ENCODE measurements at regions not wholly inside any gene's neighbourhood (a gene's known extent, or its start where the extent isn't known, plus 50 kb on each side); places are given as distances from the start of the nearest gene placed in this dataset.

DNA sequence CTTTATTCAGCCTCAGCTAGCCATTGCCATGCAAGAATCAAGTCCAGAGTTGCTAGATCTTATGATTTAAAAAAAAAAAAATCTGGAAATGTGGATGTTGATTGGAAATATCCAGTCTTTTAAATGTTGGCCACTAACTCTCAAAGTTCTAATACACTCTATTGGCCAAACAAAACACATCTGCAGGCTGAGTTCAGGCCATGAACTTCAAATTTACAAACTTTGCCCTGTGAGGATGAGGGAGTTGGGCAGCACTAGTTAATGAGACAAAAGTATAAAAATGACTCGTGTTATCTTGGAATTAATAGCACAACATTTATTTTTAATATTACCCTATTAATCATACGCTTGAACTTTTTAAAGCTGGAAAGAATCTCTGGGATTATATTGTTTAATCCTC, 432.3 kb downstream of the PLPP3 start:
- no peaks in the 10 kb centered on the region for H3K27me3 ChIP-seq (ENCODE audit: low read depth)
- DNase-seq (ENCODE audit: low spot score in 2 of 2) = no peak
- H3K9me3 ChIP-seq = no peaks in the 10 kb centered on the region
- no peaks in the 10 kb centered on the region for H3K4me1 ChIP-seq
- H3K36me3 ChIP-seq (replicated peaks) = no peaks in the 10 kb centered on the region
- in situ Hi-C loops (cut with MboI; ENCODE audit: low sequenced_read_pairs) = no loop called here
- H3K4me3 ChIP-seq = no peak overlapping the region

DNA sequence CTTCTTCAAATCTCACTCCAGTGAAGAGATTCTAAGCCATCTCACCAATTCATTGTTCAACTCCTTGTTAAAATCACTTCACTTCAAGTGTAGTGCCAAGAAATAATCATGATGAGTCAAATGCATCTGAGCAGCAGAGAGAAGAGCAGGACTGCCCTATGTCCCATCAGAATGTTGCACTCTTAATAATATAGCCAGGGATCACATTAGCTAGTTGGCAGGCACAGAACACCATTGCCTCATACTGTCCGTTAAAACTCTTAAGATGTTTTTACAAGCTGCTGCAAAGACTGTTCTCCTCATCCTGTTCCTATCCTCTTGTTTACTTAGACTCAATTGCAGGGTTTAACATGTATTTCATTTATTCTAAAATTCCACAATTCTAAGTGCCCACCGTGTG, 432.9 kb downstream of the PLPP3 start:
- H3K4me3 ChIP-seq = no peak overlapping the region
- no peaks in the 10 kb centered on the region for H3K36me3 ChIP-seq (replicated peaks)
- DNase-seq (ENCODE audit: low spot score in 2 of 2) = no peak
- in situ Hi-C loops (cut with MboI; ENCODE audit: low sequenced_read_pairs) = no loop called here
- H3K4me1 ChIP-seq = no peaks in the 10 kb centered on the region
- H3K27me3 ChIP-seq (ENCODE audit: low read depth) = no peaks in the 10 kb centered on the region
- H3K9me3 ChIP-seq = no peaks in the 10 kb centered on the region

DNA sequence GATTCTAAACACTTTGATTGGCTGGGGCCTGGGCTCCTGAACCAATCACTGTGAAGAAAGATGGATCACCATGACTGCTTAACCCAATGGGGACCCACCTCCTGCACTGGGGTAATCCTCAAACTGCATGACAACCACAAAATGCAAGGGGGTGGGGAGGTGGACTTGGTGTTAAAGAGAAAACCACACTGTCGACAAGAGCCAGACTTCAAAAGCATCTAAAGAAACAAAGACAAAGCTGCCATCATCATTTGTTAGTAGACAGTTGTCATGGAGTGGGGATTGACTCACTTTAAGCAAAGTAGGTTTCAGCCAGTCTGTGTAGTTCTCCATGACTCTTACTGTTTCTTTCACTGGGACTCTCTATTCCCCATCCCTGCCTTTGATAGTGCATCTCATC, 433.8 kb downstream of the PLPP3 start:
- Histone ChIP-seq H3K27me3 (ENCODE audit: low read depth) (no peaks in the 10 kb centered on the region), H3K4me1 (no peaks in the 10 kb centered on the region), H3K9me3 (no peaks in the 10 kb centered on the region), H3K4me3 (no peak overlapping the region), H3K36me3 (replicated peaks) (no peaks in the 10 kb centered on the region)
- in situ Hi-C loops (cut with MboI; ENCODE audit: low sequenced_read_pairs) = no loop called here
- no peak for DNase-seq (ENCODE audit: low spot score in 2 of 2)

DNA sequence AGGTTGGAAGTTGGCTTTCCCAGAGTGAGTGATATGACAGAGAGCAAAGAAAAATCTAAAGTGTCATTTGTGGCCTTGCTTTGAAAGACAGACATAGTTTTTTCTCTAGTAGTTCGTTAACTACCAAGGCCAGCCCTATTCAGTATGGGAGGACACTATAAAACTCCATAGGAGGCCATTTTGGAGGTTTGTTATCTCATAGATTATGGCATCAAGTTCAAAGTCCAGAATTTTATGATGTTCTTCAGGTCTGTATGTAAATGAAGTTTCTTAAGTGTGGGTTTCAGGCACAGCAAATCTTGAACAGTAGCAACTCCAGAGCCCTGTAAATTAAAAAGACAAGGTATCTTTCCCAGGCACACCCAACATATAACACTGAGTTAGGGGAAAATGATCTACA, 437.1 kb downstream of the PLPP3 start:
- no peak overlapping the region for H3K4me3 ChIP-seq
- H3K36me3 ChIP-seq (replicated peaks) = no peaks in the 10 kb centered on the region
- in situ Hi-C loops (cut with MboI; ENCODE audit: low sequenced_read_pairs) = no loop called here
- no peak for DNase-seq (ENCODE audit: low spot score in 2 of 2)
- no peaks in the 10 kb centered on the region for H3K27me3 ChIP-seq (ENCODE audit: low read depth)
- H3K4me1 ChIP-seq = no peaks in the 10 kb centered on the region
- no peaks in the 10 kb centered on the region for H3K9me3 ChIP-seq

DNA sequence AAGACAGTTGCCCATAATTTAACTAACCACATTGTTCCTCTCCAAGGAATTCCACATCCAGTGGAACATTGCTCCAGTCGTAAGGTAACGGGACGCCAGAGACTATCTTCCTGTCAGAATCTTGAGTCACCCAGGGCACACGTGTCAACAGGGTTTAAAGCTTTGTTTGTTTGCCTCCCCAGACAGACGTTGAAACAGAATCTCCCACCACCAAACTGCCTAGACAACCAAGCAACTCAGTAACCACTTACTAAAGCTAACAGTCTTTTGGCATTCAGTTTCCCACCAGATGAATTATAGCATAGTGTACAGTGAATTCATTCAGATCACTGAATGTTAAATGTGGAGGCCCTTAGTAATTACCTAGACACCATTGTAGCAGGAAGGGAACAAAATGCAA, 439.5 kb downstream of the PLPP3 start:
- in situ Hi-C loops (cut with MboI; ENCODE audit: low sequenced_read_pairs) = no loop called here
- Histone ChIP-seq H3K9me3 (no peaks in the 10 kb centered on the region), H3K4me1 (no peaks in the 10 kb centered on the region), H3K4me3 (no peak overlapping the region), H3K27me3 (ENCODE audit: low read depth) (no peaks in the 10 kb centered on the region), H3K36me3 (replicated peaks) (no peaks in the 10 kb centered on the region)
- no peak for DNase-seq (ENCODE audit: low spot score in 2 of 2)

DNA sequence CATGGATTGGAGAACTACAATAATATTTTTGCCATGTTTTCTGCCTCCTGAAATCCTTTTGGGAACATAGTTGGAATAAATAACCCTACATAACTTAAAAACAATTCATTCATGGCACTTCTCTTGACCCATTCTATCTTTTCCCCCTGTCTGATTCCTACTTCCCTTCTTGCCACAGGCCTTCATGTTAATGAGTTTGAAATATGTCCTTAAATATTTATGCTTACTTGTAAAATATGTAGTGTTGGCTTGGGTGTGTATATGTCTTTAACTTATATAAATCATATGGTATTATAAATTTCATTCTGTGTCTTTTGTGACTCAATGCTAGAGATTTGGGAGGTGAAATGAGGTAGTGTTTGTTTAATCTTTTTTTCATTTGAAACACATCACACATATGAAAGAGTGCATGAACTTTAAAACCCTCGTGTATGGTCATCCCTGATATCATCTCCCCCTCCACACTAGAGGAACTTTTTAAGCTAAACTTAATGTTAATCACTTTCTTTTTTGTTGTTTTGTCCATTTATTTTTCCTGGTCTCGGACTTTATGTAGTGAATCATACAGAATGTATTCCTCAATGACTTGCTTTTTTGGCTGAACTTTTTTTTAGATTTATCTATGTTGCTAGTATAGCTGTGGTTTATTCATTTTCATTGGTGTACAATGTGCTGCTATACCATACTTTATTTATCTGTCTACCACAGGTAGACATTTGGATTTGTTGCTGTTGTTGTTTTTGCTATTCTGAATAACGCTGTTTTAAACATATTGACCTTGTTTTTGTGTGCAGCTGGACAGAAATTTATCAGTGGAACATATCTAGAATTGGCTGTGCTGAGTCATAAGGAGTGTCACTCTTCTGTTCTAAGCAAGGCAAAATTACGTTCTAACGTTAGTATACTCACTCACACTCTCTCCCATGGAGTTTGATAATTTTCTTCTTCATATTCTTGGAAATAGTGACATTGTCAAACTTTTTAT, 441.6 kb downstream of the PLPP3 start:
- H3K27me3 ChIP-seq (ENCODE audit: low read depth) = no peaks in the 10 kb centered on the region
- no peaks in the 10 kb centered on the region for H3K9me3 ChIP-seq
- in situ Hi-C loops (cut with MboI; ENCODE audit: low sequenced_read_pairs) = no loop called here
- no peaks in the 10 kb centered on the region for H3K4me1 ChIP-seq
- H3K4me3 ChIP-seq = no peak overlapping the region
- DNase-seq (ENCODE audit: low spot score in 2 of 2) = no peak
- no peaks in the 10 kb centered on the region for H3K36me3 ChIP-seq (replicated peaks)

DNA sequence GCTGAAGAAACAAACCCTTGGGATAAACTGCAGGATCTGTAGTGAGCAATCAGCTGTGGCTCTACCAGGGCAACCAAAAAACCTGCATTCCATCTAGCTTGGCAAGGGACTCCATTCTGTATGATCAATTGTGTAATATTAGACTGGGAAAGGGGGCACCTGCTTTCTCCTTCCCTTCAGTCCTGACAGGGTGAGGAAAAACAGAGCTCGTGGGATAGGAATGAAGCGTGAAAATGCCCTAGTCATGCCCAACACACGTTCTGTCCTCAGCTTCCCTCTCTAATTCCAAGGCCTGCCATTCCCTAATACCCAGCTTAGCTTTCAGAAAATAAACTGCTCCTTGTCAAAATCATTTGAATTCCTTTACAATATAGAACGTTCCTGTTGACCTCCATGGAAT, 442.3 kb downstream of the PLPP3 start:
- in situ Hi-C loops (cut with MboI; ENCODE audit: low sequenced_read_pairs) = no loop called here
- no peak overlapping the region for H3K4me3 ChIP-seq
- DNase-seq (ENCODE audit: low spot score in 2 of 2) = no peak
- H3K36me3 ChIP-seq (replicated peaks) = no peaks in the 10 kb centered on the region
- H3K27me3 ChIP-seq (ENCODE audit: low read depth) = no peaks in the 10 kb centered on the region
- no peaks in the 10 kb centered on the region for H3K9me3 ChIP-seq
- H3K4me1 ChIP-seq = no peaks in the 10 kb centered on the region

DNA sequence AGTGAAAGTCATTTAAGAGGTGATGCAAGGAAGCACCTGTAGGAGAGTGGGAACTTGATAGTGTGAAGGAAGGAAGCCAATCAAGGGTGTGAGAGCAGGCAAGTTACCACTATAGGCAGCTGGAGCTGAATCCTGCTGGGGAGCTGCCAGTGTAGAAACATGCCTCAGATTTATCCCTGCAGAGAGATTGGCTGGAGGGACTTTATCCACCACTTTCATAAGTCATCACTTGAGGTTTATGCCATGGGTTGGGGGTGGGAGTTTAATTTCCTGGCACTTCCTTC, 443.6 kb downstream of the PLPP3 start:
- in situ Hi-C loops (cut with MboI; ENCODE audit: low sequenced_read_pairs) = no loop called here
- no peaks in the 10 kb centered on the region for H3K9me3 ChIP-seq
- no peaks in the 10 kb centered on the region for H3K36me3 ChIP-seq (replicated peaks)
- H3K4me1 ChIP-seq = no peaks in the 10 kb centered on the region
- no peaks in the 10 kb centered on the region for H3K27me3 ChIP-seq (ENCODE audit: low read depth)
- no peak overlapping the region for H3K4me3 ChIP-seq
- no peak for DNase-seq (ENCODE audit: low spot score in 2 of 2)

DNA sequence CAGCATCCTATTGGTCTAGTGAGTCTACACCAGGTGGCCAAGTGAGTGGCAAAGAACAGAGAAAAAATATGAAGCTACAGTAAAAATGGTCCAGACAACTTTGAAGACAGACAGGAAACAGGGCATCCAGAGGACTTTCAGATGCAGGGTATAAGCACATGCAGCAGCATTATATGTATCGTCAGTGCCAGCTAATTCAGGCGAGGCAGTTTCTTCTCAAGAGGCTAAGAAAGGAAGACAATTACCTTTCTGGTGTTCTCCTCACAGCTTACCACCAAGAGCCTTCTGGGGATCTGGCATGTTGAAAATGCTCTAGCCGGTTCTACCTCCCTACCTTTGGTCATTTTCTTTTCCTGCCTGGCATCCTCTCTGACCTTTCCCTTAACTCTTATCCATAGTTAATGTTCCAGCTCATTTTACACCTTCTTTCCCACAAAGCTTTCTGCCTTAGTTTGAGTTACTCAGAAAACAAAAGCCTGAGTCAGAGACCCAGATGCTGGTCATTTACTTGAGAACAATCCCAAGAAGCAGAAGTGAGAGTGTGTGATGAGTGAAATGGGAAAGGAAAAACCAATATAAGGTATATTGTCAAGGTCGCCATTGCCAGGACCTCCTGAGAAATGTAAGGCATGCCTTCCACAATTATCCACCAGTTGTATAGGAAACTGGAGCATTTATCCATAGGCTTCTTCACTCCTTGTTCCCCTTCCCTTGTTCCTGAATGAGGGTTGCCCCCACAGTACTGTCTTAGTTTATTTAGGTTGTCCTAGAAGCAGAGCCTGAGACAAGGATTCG, 444.1 kb downstream of the PLPP3 start:
- DNase-seq (ENCODE audit: low spot score in 2 of 2) = no peak
- Histone ChIP-seq H3K27me3 (ENCODE audit: low read depth) (no peaks in the 10 kb centered on the region), H3K4me3 (no peak overlapping the region), H3K9me3 (no peaks in the 10 kb centered on the region), H3K4me1 (no peaks in the 10 kb centered on the region), H3K36me3 (replicated peaks) (no peaks in the 10 kb centered on the region)
- in situ Hi-C loops (cut with MboI; ENCODE audit: low sequenced_read_pairs) = no loop called here

DNA sequence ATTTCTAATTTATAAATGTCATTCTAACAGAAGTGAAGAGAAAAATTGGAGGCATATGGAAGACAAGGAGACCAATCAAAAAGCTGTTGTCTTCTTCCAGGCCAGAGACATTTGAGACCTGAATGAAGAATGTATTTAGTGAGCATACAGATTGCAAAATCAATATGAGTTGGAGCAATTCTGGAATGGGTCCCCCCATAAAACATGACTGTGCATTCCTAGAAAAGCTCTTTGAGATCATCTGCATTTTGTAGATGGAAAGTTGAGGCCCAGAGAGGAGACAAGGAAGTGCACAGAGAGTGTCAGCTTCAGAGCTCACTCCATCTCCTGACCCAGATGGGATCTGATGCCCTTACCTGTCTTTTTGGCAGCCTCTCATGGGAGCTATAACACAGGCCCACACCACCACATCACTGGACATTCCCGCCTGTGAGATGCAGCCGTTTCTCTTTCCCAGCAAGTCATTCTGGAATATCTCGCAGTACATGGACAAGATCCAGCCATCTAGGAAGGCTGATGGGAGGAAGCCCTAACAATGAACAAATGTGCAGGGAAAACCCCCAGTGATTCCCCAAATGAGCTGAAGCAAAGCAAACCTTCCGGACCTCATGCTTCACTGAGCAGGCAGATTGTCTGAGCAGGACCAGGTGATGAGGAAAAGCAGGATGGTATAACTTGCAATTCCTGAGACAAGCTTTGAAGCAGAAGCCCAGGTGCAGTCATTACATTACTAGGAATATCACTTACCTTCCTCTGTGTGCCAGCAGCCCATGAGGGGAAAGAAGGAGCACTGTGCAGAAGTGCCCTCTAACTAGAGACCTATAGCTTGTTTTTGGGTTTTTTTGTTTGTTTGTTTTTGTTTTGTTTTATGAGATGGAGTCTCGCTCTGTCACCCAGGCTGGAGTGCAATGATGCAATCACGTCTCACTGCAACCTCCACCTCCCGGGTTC, 445.6 kb downstream of the PLPP3 start:
- Histone ChIP-seq H3K4me1 (no peaks in the 10 kb centered on the region), H3K36me3 (replicated peaks) (no peaks in the 10 kb centered on the region), H3K4me3 (no peak overlapping the region), H3K27me3 (ENCODE audit: low read depth) (no peaks in the 10 kb centered on the region), H3K9me3 (no peaks in the 10 kb centered on the region)
- in situ Hi-C loops (cut with MboI; ENCODE audit: low sequenced_read_pairs) = no loop called here
- no peak for DNase-seq (ENCODE audit: low spot score in 2 of 2)

DNA sequence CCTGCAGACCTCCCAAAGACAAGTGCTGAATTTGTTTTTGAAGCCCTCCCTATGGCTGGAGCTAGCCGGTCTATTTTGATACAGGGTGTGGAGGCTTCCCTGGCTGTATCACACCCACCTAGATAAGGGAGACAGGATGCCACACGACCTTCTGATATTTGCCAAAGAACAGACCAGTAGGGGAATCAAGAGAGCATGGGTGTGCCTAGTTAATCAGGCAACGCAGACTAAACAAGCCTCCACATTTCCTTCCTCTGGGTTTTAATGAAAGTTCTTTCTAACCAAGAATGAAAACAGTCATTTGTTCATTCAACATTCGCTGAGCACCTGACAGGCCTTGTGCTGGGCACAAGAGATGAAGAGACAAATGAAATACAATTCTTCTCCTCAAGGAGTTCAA, 446.8 kb downstream of the PLPP3 start:
- Histone ChIP-seq H3K9me3 (no peaks in the 10 kb centered on the region), H3K36me3 (replicated peaks) (no peaks in the 10 kb centered on the region), H3K27me3 (ENCODE audit: low read depth) (no peaks in the 10 kb centered on the region), H3K4me3 (no peak overlapping the region), H3K4me1 (no peaks in the 10 kb centered on the region)
- no peak for DNase-seq (ENCODE audit: low spot score in 2 of 2)
- in situ Hi-C loops (cut with MboI; ENCODE audit: low sequenced_read_pairs) = no loop called here

DNA sequence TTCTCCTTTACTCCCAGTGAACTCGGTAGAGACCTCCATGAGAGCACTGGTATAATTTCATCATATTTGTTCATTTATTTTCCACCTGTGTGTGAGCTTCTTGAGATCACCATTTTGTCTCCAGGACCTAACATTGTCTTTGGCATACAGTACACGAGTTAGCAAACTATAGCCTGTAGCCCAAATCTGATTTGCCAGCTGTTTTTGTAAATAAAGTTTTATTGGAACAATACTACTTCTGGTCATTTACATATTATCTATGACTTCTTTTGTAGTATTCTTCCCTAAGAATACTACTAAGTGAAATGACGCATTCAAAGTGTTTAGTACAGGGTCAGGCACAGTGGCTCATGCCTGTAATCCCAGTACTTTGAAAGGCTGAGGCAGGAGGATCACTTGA, 449.5 kb downstream of the PLPP3 start:
- Histone ChIP-seq H3K27me3 (ENCODE audit: low read depth) (no peaks in the 10 kb centered on the region), H3K9me3 (no peaks in the 10 kb centered on the region), H3K4me1 (no peaks in the 10 kb centered on the region), H3K36me3 (replicated peaks) (no peaks in the 10 kb centered on the region), H3K4me3 (no peak overlapping the region)
- in situ Hi-C loops (cut with MboI; ENCODE audit: low sequenced_read_pairs) = no loop called here
- no peak for DNase-seq (ENCODE audit: low spot score in 2 of 2)

DNA sequence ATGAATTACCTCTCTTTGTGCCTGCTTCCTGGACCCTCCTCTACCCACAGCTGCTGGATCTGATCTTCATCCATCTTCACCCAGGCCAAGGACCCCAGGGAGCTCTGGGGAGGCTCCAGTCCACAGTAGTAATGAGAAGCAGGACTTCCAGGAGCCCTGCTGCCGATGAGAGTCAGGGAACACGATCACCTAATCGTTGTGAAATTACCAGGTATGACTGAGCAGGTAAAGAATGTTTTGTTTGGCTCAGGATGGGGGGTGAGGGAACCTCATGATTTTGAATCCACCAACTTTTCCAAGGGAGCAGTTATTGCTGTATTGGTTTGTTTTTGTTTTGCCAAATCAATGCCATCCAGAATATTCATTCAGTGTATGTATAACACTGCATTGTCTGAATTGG, 454.0 kb downstream of the PLPP3 start:
- in situ Hi-C loops (cut with MboI; ENCODE audit: low sequenced_read_pairs) = no loop called here
- DNase-seq (ENCODE audit: low spot score in 2 of 2) = no peak
- H3K9me3 ChIP-seq = no peaks in the 10 kb centered on the region
- no peak overlapping the region for H3K4me3 ChIP-seq
- no peaks in the 10 kb centered on the region for H3K36me3 ChIP-seq (replicated peaks)
- no peaks in the 10 kb centered on the region for H3K27me3 ChIP-seq (ENCODE audit: low read depth)
- H3K4me1 ChIP-seq = no peaks in the 10 kb centered on the region

Measured in HAP-1 (cell line).